GM19372 (cell line): ENCODE measurements at regions not wholly inside any gene's neighbourhood (a gene's known extent, or its start where the extent isn't known, plus 50 kb on each side); places are given as distances from the start of the nearest gene placed in this dataset.
"Not testable (repeated sequence)": the region's sequence is repeated elsewhere in the genome, so short reads cannot be mapped to it uniquely, and the experiment has no call there.

Experiments
- ATAC-seq: cut with Tn5 transposase; IDR thresholded peaks from one replicate; pipeline ENCODE4 v1.9.1; 2021; ENCODE audit warnings: mild to moderate bottlenecking, low read depth, moderate library complexity; ENCODE audit not compliant: unreplicated experiment

GRCh38 chr13:22965011-22965857 is 215.5 kb upstream of the SGCG start:
- ATAC-seq, result not testable (repeated sequence)

GRCh38 chr13:22965858-22966239 is 214.9 kb upstream of the SGCG start:
- not testable (repeated sequence) for ATAC-seq

- not testable (repeated sequence) for ATAC-seq
Measured at GRCh38 chr13:22966753-22967152, 214.0 kb upstream of the SGCG start.

- no peak for ATAC-seq
Measured at GRCh38 chr13:22967669-22968068, 213.1 kb upstream of the SGCG start.

- ATAC-seq, result no peak
Measured at GRCh38 chr13:22979952-22980351, 200.8 kb upstream of the SGCG start.

- ATAC-seq, result no peak
Measured at GRCh38 chr13:22980936-22981335, 199.8 kb upstream of the SGCG start.

- ATAC-seq, result peak; percentile 40
Measured at GRCh38 chr13:22993148-22993547, 187.6 kb upstream of the SGCG start.

- no peak for ATAC-seq
Measured at GRCh38 chr13:23003446-23003845, 177.3 kb upstream of the SGCG start.

GRCh38 chr13:23007426-23007825 is 173.4 kb upstream of the SGCG start:
- no peak for ATAC-seq

- ATAC-seq, result no peak
Measured at GRCh38 chr13:23018143-23018542, 162.6 kb upstream of the SGCG start.

GRCh38 chr13:23020246-23020843 is 160.4 kb upstream of the SGCG start:
- ATAC-seq, result peak; percentile 94

- ATAC-seq, result no peak
Measured at GRCh38 chr13:23021906-23022305, 158.9 kb upstream of the SGCG start.

GRCh38 chr13:23022704-23023103 is 158.1 kb upstream of the SGCG start:
- ATAC-seq, result no peak

- ATAC-seq, result no peak
Measured at GRCh38 chr13:23025864-23026608, 154.7 kb upstream of the SGCG start.

GRCh38 chr13:23039266-23039935 is 141.4 kb upstream of the SGCG start:
- ATAC-seq, result no peak

GRCh38 chr13:23042181-23042580 is 138.6 kb upstream of the SGCG start:
- no peak for ATAC-seq

- no peak for ATAC-seq
Measured at GRCh38 chr13:23044906-23045305, 135.9 kb upstream of the SGCG start.

- no peak for ATAC-seq
Measured at GRCh38 chr13:23050126-23050525, 130.7 kb upstream of the SGCG start.

GRCh38 chr13:23053711-23054110 is 127.1 kb upstream of the SGCG start:
- ATAC-seq, result not testable (repeated sequence)

GRCh38 chr13:23059173-23059572 is 121.6 kb upstream of the SGCG start:
- ATAC-seq, result no peak

GRCh38 chr13:23060959-23061358 is 119.8 kb upstream of the SGCG start:
- ATAC-seq, result no peak
